Fibroblast of mammary gland (primary cell): ENCODE measurements at regions not wholly inside any gene's neighbourhood (a gene's known extent, or its start where the extent isn't known, plus 50 kb on each side); places are given as distances from the start of the nearest gene placed in this dataset.
A peak's percentile ranks its signal among the peaks of the same experiment; 100 is the strongest.
"Not testable (repeated sequence)": the region's sequence is repeated elsewhere in the genome, so short reads cannot be mapped to it uniquely, and the experiment has no call there.

Experiments used
- DNase-seq: peaks from one replicate; pipeline ENCODE4 v3.0.0-alpha.2; 2010; ENCODE audit warnings: low read depth
- H3K4me3 ChIP-seq: 2 replicates; pipeline ENCODE4 v1.5.1; 2011; ENCODE audit warnings: low read depth, mild to moderate bottlenecking, low read length, moderate library complexity; ENCODE audit not compliant: control insufficient read depth
- CTCF ChIP-seq: conservative IDR thresholded peaks from 2 replicates; pipeline ENCODE4 v1.5.1; 2011; ENCODE audit warnings: low read depth, low read length, inconsistent platforms; ENCODE audit not compliant: control insufficient read depth, insufficient read depth

- no peak for DNase-seq
- TF ChIP-seq CTCF = no peak
These were observed 214.2 kb downstream of the MAF start for GRCh38 chr16:79386299-79386698.

GRCh38 chr16:79381603-79382042 is 218.9 kb downstream of the MAF start:
- TF ChIP-seq CTCF = no peak
- no peak overlapping the region for H3K4me3 ChIP-seq
- DNase-seq = no peak

More at GRCh38 chr16:79386299-79386698, 214.2 kb downstream of the MAF start:
- no peak overlapping the region for H3K4me3 ChIP-seq

- no peak overlapping the region for H3K4me3 ChIP-seq
- no peak for DNase-seq
- no peak for TF ChIP-seq CTCF
These were observed 219.4 kb downstream of the MAF start for GRCh38 chr16:79380995-79381602.

- no peak overlapping the region for H3K4me3 ChIP-seq
- DNase-seq = no peak
- TF ChIP-seq CTCF = no peak
These were observed 221.4 kb downstream of the MAF start for GRCh38 chr16:79379095-79379494.

DNA sequence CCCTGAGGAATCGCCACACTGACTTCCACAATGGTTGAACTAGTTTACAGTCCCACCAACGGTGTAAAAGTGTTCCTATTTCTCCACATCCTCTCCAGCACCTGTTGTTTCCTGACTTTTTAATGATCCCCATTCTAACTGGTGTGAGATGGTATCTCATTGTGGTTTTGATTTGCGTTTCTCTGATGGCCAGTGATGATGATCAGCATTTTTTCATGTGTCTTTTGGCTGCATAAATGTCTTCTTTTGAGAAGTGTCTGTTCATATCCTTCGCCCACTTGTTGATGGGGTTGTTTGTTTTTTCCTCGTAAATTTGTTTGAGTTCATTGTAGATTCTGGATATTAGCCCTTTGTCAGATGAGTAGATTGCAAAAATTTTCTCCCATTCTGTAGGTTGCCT is 223.5 kb downstream of the MAF start:
- H3K4me3 ChIP-seq, DNase-seq: not testable (repeated sequence)

DNA sequence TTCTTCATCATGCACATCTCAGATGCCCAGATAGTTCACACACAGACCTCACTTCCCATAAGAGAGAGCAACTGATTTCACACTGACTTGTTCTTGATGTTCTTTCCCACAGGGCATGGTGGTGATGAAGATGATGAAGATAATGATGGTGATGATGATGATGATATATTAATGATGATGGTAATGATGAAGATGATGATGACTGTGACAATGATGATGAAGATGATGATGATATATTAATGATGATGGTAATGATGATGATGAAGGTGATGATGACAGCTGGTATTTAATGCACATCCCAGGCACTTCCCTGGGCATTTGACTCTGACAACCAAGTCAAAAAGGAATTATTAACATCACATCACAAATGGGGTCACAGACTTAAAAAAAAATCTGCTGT is 225.2 kb downstream of the MAF start:
- no peak for DNase-seq
- no peak for TF ChIP-seq CTCF
- H3K4me3 ChIP-seq = no peak overlapping the region

- no peak for TF ChIP-seq CTCF
- DNase-seq = peak; percentile 73
- no peak overlapping the region for H3K4me3 ChIP-seq
These were observed 227.9 kb downstream of the MAF start for GRCh38 chr16:79372503-79373184.
